GM10248 (cell line): ENCODE measurements at regions not wholly inside any gene's neighbourhood (a gene's known extent, or its start where the extent isn't known, plus 50 kb on each side); places are given as distances from the start of the nearest gene placed in this dataset.

Experiments used
- CTCF ChIA-PET: fragments of 300-600 bp; sonication (Branson Sonifier 250); formaldehyde crosslinking; extraction: SDS; loops from one replicate; lab custom pipeline; 2021; ENCODE audit warnings: antibody characterized with exemption; lab: Yijun Ruan, JAX
- POLR2A ChIA-PET: fragments of 350-650 bp; sonication (Branson Sonifier 250); formaldehyde crosslinking; extraction: SDS; loops from one replicate; lab custom pipeline; 2020; ENCODE audit warnings: antibody characterized with exemption; lab: Yijun Ruan, JAX
- DNase-seq: peaks from one replicate; pipeline ENCODE4 v3.0.0; 2012; ENCODE audit errors: extremely low spot score
- TF ChIP-seq, protein P1 (sequence below): IDR thresholded peaks from 2 replicates; pipeline ENCODE4 v1.5.1; 2012; ENCODE audit warnings: mild to moderate bottlenecking, low read depth; ENCODE audit errors: extremely low read depth, missing control alignments, control extremely low read depth

- no peak for DNase-seq
- TF ChIP-seq, protein P1, sequence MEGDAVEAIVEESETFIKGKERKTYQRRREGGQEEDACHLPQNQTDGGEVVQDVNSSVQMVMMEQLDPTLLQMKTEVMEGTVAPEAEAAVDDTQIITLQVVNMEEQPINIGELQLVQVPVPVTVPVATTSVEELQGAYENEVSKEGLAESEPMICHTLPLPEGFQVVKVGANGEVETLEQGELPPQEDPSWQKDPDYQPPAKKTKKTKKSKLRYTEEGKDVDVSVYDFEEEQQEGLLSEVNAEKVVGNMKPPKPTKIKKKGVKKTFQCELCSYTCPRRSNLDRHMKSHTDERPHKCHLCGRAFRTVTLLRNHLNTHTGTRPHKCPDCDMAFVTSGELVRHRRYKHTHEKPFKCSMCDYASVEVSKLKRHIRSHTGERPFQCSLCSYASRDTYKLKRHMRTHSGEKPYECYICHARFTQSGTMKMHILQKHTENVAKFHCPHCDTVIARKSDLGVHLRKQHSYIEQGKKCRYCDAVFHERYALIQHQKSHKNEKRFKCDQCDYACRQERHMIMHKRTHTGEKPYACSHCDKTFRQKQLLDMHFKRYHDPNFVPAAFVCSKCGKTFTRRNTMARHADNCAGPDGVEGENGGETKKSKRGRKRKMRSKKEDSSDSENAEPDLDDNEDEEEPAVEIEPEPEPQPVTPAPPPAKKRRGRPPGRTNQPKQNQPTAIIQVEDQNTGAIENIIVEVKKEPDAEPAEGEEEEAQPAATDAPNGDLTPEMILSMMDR = no peak
- ChIA-PET CTCF (no interaction called here), POLR2A (no interaction called here)
Measured at GRCh38 chr4:169909897-169910296, 116.3 kb downstream of the MFAP3L start.

GRCh38 chr4:169909479-169909878 lies 116.7 kb downstream of the MFAP3L start:
- POLR2A ChIA-PET = no interaction called here
- CTCF ChIA-PET = no interaction called here
- TF ChIP-seq, protein P1 = no peak

GRCh38 chr4:169907705-169908104 lies 118.5 kb downstream of the MFAP3L start:
- ChIA-PET POLR2A (no interaction called here), CTCF (interaction anchor here (0.7 kb wide), 1 partner anchor 97 kb away, joined by 3 read pairs; no protein-coding TSS in a partner anchor)
- no peak for DNase-seq
- TF ChIP-seq, protein P1 = no peak

More at GRCh38 chr4:169909479-169909878, 116.7 kb downstream of the MFAP3L start:
- DNase-seq = no peak

DNA sequence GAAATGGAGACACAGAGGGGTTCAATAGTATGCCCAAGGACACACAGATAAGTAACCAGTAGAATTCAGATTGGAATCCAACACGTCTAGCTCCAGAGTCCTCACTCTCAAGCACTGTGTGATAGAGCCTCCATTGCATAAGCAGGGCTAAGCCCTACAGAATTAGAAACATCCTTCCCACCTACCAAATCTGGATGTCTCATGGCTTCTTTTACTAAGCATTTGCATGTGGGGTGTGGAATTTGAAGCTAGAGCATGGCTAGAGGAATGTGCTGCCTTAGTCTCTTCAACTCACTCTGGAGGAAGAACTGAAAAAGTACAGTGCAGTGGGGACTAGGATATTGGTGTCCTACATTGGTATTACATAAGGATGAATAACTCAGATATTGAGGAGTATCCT lies 119.4 kb downstream of the MFAP3L start:
- TF ChIP-seq, protein P1 = no peak
- CTCF ChIA-PET = interaction anchor here (0.7 kb wide), 1 partner anchor 96 kb away, joined by 3 read pairs; no protein-coding TSS in a partner anchor
- no peak for DNase-seq
- POLR2A ChIA-PET = no interaction called here

GRCh38 chr4:169906104-169906503 lies 120.1 kb downstream of the MFAP3L start:
- TF ChIP-seq, protein P1 = no peak
- POLR2A ChIA-PET = no interaction called here
- CTCF ChIA-PET = no interaction called here

GRCh38 chr4:169902658-169903345 lies 123.4 kb downstream of the MFAP3L start:
- CTCF ChIA-PET = interaction anchor here (0.9 kb wide), 1 partner anchor 18 kb away, joined by 3 read pairs; no protein-coding TSS in a partner anchor

More at GRCh38 chr4:169906104-169906503, 120.1 kb downstream of the MFAP3L start:
- no peak for DNase-seq

More at GRCh38 chr4:169902658-169903345, 123.4 kb downstream of the MFAP3L start:
- DNase-seq = no peak
- POLR2A ChIA-PET = no interaction called here
- TF ChIP-seq, protein P1 = no peak
